ENCODE measurements at regions not wholly inside any gene's neighbourhood (a gene's known extent, or its start where the extent isn't known, plus 50 kb on each side); places are given as distances from the start of the nearest gene placed in this dataset.

GRCh38 chr12:68487721-68488309, 122.9 kb upstream of the RAP1B start:
- H3K4me3 ChIP-seq (ENCODE audit: low read depth, low read length): no peak overlapping the region
- no peak for TF ChIP-seq CTCF (IDR thresholded peaks at IDR 0.05; ENCODE audit: low read depth, low read length)

GRCh38 chr12:68489273-68489672, 121.4 kb upstream of the RAP1B start:
- no peak for TF ChIP-seq CTCF (IDR thresholded peaks at IDR 0.05; ENCODE audit: low read depth, low read length)
- H3K4me3 ChIP-seq (ENCODE audit: low read depth, low read length): no peak overlapping the region

- H3K4me3 ChIP-seq (ENCODE audit: low read depth, low read length): no peak overlapping the region
- no peak for TF ChIP-seq CTCF (IDR thresholded peaks at IDR 0.05; ENCODE audit: low read depth, low read length)
These were observed 120.2 kb upstream of the RAP1B start for GRCh38 chr12:68490476-68490875.

GRCh38 chr12:68491204-68491960, 119.3 kb upstream of the RAP1B start:
- H3K4me3 ChIP-seq (ENCODE audit: low read depth, low read length): no peak overlapping the region
- no peak for TF ChIP-seq CTCF (IDR thresholded peaks at IDR 0.05; ENCODE audit: low read depth, low read length)

- H3K4me3 ChIP-seq (ENCODE audit: low read depth, low read length): no peak overlapping the region
- TF ChIP-seq CTCF (IDR thresholded peaks at IDR 0.05; ENCODE audit: low read depth, low read length): no peak
These were observed 115.2 kb upstream of the RAP1B start for GRCh38 chr12:68495336-68496070.

GRCh38 chr12:68497107-68497506, 113.6 kb upstream of the RAP1B start:
- no peak for TF ChIP-seq CTCF (IDR thresholded peaks at IDR 0.05; ENCODE audit: low read depth, low read length)
- H3K4me3 ChIP-seq (ENCODE audit: low read depth, low read length): no peak overlapping the region

- TF ChIP-seq CTCF (IDR thresholded peaks at IDR 0.05; ENCODE audit: low read depth, low read length): no peak
- no peak overlapping the region for H3K4me3 ChIP-seq (ENCODE audit: low read depth, low read length)
These were observed 113.0 kb upstream of the RAP1B start for GRCh38 chr12:68497702-68498101.

Measured in WI38 (cell line).